ENCODE measurements at regions not wholly inside any gene's neighbourhood (a gene's known extent, or its start where the extent isn't known, plus 50 kb on each side); places are given as distances from the start of the nearest gene placed in this dataset.

GRCh38 chr10:62529396-62529795 is 155.2 kb downstream of the ZNF365 start:
- Histone ChIP-seq H3K4me1 (ENCODE audit: control insufficient read depth, insufficient read depth, low read length) (no peaks in the 10 kb centered on the region), H3K27me3 (ENCODE audit: control insufficient read depth, insufficient read depth, low read length, poor library complexity, severe bottlenecking) (no peaks in the 10 kb centered on the region), H3K9ac (ENCODE audit: extremely low read depth, low read length, poor library complexity, severe bottlenecking) (no peak overlapping the region), H3K4me3 (ENCODE audit: low read length) (no peak overlapping the region), H3K9me3 (ENCODE audit: control insufficient read depth, low read length) (peaks cover 16% of the 10 kb centered on the region), H3K36me3 (ENCODE audit: control insufficient read depth, insufficient read depth, low read length) (no peaks in the 10 kb centered on the region), H3K27ac (ENCODE audit: low read depth, low read length) (no peak overlapping the region)
- H3K36me3 Mint-ChIP-seq (ENCODE audit: low read depth) = no peaks in the 10 kb centered on the region
- 90 to 95% methylated on average over 2 of the region's 2 CpGs for WGBS, 2 experiments (ENCODE audit: insufficient coverage in 1 of 2, insufficient read length in 1 of 2)
- H3K9me3 Mint-ChIP-seq = peaks cover 16% of the 10 kb centered on the region
- no peaks in the 10 kb centered on the region for H3K27me3 Mint-ChIP-seq (ENCODE audit: insufficient read depth)
- no peak overlapping the region for H3K27ac Mint-ChIP-seq
- TF ChIP-seq, protein P1, sequence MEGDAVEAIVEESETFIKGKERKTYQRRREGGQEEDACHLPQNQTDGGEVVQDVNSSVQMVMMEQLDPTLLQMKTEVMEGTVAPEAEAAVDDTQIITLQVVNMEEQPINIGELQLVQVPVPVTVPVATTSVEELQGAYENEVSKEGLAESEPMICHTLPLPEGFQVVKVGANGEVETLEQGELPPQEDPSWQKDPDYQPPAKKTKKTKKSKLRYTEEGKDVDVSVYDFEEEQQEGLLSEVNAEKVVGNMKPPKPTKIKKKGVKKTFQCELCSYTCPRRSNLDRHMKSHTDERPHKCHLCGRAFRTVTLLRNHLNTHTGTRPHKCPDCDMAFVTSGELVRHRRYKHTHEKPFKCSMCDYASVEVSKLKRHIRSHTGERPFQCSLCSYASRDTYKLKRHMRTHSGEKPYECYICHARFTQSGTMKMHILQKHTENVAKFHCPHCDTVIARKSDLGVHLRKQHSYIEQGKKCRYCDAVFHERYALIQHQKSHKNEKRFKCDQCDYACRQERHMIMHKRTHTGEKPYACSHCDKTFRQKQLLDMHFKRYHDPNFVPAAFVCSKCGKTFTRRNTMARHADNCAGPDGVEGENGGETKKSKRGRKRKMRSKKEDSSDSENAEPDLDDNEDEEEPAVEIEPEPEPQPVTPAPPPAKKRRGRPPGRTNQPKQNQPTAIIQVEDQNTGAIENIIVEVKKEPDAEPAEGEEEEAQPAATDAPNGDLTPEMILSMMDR (conservative IDR thresholded peaks at IDR 0.05) = no peak
- no peak for DNase-seq
- no peaks in the 10 kb centered on the region for H3K4me1 Mint-ChIP-seq
- no peak overlapping the region for H3K4me3 Mint-ChIP-seq

GRCh38 chr10:62534031-62534430 is 159.9 kb downstream of the ZNF365 start:
- H3K36me3 ChIP-seq (ENCODE audit: control insufficient read depth, insufficient read depth, low read length) = no peaks in the 10 kb centered on the region
- Mint-ChIP-seq H3K4me3 (no peak overlapping the region), H3K27ac (no peak overlapping the region), H3K4me1 (no peaks in the 10 kb centered on the region), H3K36me3 (ENCODE audit: low read depth) (no peaks in the 10 kb centered on the region), H3K9me3 (no peaks in the 10 kb centered on the region), H3K27me3 (ENCODE audit: insufficient read depth) (no peaks in the 10 kb centered on the region)
- no peaks in the 10 kb centered on the region for H3K27me3 ChIP-seq (ENCODE audit: control insufficient read depth, insufficient read depth, low read length, poor library complexity, severe bottlenecking)
- no peak for DNase-seq
- no peaks in the 10 kb centered on the region for H3K9me3 ChIP-seq (ENCODE audit: control insufficient read depth, low read length)
- no peak overlapping the region for H3K4me3 ChIP-seq (ENCODE audit: low read length)
- no peak overlapping the region for H3K9ac ChIP-seq (ENCODE audit: extremely low read depth, low read length, poor library complexity, severe bottlenecking)
- no peak overlapping the region for H3K27ac ChIP-seq (ENCODE audit: low read depth, low read length)
- H3K4me1 ChIP-seq (ENCODE audit: control insufficient read depth, insufficient read depth, low read length) = no peaks in the 10 kb centered on the region
- WGBS, 2 experiments (ENCODE audit: insufficient coverage in 1 of 2, insufficient read length in 1 of 2) = 87 to 93% methylated on average over 2 of the region's 2 CpGs
- TF ChIP-seq, protein P1 (conservative IDR thresholded peaks at IDR 0.05) = no peak

- no peaks in the 10 kb centered on the region for H3K4me1 Mint-ChIP-seq
- no peak overlapping the region for H3K4me3 Mint-ChIP-seq
- Histone ChIP-seq H3K9ac (ENCODE audit: extremely low read depth, low read length, poor library complexity, severe bottlenecking) (no peak overlapping the region), H3K36me3 (ENCODE audit: control insufficient read depth, insufficient read depth, low read length) (no peaks in the 10 kb centered on the region), H3K27ac (ENCODE audit: low read depth, low read length) (no peak overlapping the region), H3K27me3 (ENCODE audit: control insufficient read depth, insufficient read depth, low read length, poor library complexity, severe bottlenecking) (no peaks in the 10 kb centered on the region), H3K9me3 (ENCODE audit: control insufficient read depth, low read length) (no peaks in the 10 kb centered on the region), H3K4me1 (ENCODE audit: control insufficient read depth, insufficient read depth, low read length) (no peaks in the 10 kb centered on the region), H3K4me3 (ENCODE audit: low read length) (no peak overlapping the region)
- TF ChIP-seq, protein P1 (conservative IDR thresholded peaks at IDR 0.05) = no peak
- DNase-seq = no peak
- no peaks in the 10 kb centered on the region for H3K27me3 Mint-ChIP-seq (ENCODE audit: insufficient read depth)
- H3K9me3 Mint-ChIP-seq = no peaks in the 10 kb centered on the region
- no peaks in the 10 kb centered on the region for H3K36me3 Mint-ChIP-seq (ENCODE audit: low read depth)
- WGBS, 2 experiments (ENCODE audit: insufficient coverage in 1 of 2, insufficient read length in 1 of 2) = 87 to 93% methylated on average over 3 to 6 of the region's 6 CpGs
- H3K27ac Mint-ChIP-seq = no peak overlapping the region
Measured at GRCh38 chr10:62538606-62539005, 164.4 kb downstream of the ZNF365 start.

Data from endodermal cell (in vitro differentiated cells).